Psoas muscle (tissue), 7 donors: ENCODE measurements at regions not wholly inside any gene's neighbourhood (a gene's known extent, or its start where the extent isn't known, plus 50 kb on each side); places are given as distances from the start of the nearest gene placed in this dataset.

Source experiments
- ATAC-seq, 4 donors: fragments of 200-7000 bp; cut with Tn5 transposase; one replicate each; pipeline ENCODE4 v1.9.1; 2020; ENCODE audit warnings: moderate library complexity in 3 of 4, mild to moderate bottlenecking in 2 of 4
- DNase-seq, 2 donors: peaks; one replicate each; pipeline ENCODE4 v3.0.0-alpha.2; 2020
- H3K27ac ChIP-seq: fragments of 200-600 bp; one replicate; pipeline ENCODE4 v1.8.0; 2022
- H3K27me3 ChIP-seq, 3 donors: fragments of 200-600 bp in 1 of 3; one replicate each; pipeline versions ENCODE4 v1.6.1 to v1.8.0; 2013 to 2022; ENCODE audit warnings: low read length in 2 of 3, mild to moderate bottlenecking in 2 of 3, moderate library complexity in 1 of 3; ENCODE audit not compliant: insufficient read depth in 3 of 3
- H3K36me3 ChIP-seq, 2 donors: fragments of 200-600 bp in 1 of 2; one replicate each; pipeline versions ENCODE4 v1.6.1 to v1.8.0; 2013 to 2022; ENCODE audit warnings: low read depth in 1 of 2, mild to moderate bottlenecking in 1 of 2, moderate library complexity in 1 of 2; ENCODE audit not compliant: insufficient read depth in 1 of 2
- H3K4me1 ChIP-seq: fragments of 200-600 bp; one replicate; pipeline ENCODE4 v1.8.0; 2022
- H3K4me3 ChIP-seq: fragments of 200-600 bp; one replicate; pipeline ENCODE4 v1.8.0; 2022; ENCODE audit warnings: mild to moderate bottlenecking
- H3K9me3 ChIP-seq: fragments of 200-600 bp; one replicate; pipeline ENCODE4 v1.8.0; 2022
- WGBS, 3 donors: extraction: QIAGEN DNeasy Blood & Tissue Kit; methylation state at CpG; one replicate each; pipeline versions ENCODE4 v1.1.6 to v1.1.7; 2013; 5-methylcytosine and 5-hydroxymethylcytosine counted together
- intact Hi-C, 2 donors: fragments of 100-400 bp; cut with DNase I; formaldehyde crosslinking; loops; one replicate each; pipeline versions ENCODE4 v1.11.0 to v1.14.2; 2022
- TF ChIP-seq, protein P1 (sequence below): fragments of 200-600 bp; IDR thresholded peaks from one replicate; pipeline ENCODE4 v1.8.0; 2022; ENCODE audit warnings: antibody characterized with exemption
- donor health status: healthy with polysubstance abuse.
- donor health status: DM: no; HTN: no; CAD: no; lungs with moderate emphysema.
- donor health status: Bipolar disorder and iron deficiency.
- donor health status: healthy.
- donor health status: DM: yes; HTN: yes; CAD: no.
- donor health status: DM: no; HTN: no; CAD: no.
- donor health status: DM: yes; HTN: yes; CAD: no.

DNA sequence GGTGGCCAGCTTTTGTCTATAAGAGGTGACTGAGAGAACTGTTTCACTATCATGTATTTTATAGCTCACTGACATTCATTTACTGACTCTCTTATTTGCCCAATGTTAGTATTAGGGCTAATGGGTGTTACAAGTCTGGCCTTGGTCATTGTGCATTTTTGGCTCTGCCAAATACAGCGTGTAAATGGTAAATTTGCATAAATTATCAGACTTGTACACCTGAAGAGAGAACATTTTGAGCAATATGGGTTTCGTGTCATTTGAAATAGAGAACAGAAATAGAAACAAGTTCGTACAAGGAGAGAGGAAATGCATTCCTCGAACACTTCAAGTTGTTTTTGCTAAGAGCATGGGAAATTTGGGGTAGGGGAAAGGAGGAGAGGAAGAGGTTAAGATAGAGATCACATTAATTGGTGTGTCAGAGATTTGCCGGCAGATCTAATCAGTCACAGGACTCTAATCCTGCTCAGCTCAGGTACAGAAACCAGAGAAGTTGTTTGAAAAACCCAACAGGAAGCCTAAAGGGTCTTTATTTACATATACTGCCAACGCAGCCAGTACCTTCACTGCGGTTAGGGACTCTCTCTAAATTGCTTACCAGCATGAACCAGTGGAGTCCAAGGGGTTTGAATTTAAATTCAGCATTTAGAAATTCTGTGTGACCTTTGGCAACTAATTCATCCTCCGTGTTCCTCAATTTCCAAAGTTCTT lies 261.5 kb downstream of the GPATCH2 start:
- no peaks in the 10 kb centered on the region for H3K4me1 ChIP-seq
- TF ChIP-seq, protein P1, sequence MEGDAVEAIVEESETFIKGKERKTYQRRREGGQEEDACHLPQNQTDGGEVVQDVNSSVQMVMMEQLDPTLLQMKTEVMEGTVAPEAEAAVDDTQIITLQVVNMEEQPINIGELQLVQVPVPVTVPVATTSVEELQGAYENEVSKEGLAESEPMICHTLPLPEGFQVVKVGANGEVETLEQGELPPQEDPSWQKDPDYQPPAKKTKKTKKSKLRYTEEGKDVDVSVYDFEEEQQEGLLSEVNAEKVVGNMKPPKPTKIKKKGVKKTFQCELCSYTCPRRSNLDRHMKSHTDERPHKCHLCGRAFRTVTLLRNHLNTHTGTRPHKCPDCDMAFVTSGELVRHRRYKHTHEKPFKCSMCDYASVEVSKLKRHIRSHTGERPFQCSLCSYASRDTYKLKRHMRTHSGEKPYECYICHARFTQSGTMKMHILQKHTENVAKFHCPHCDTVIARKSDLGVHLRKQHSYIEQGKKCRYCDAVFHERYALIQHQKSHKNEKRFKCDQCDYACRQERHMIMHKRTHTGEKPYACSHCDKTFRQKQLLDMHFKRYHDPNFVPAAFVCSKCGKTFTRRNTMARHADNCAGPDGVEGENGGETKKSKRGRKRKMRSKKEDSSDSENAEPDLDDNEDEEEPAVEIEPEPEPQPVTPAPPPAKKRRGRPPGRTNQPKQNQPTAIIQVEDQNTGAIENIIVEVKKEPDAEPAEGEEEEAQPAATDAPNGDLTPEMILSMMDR, result no peak
- 22 to 35% (median 34%) methylated on average over 8 of the region's 8 CpGs for WGBS, 3 donors
- no peaks in the 10 kb centered on the region for H3K36me3 ChIP-seq
- no peaks in the 10 kb centered on the region for H3K9me3 ChIP-seq
- H3K4me3 ChIP-seq, result no peak overlapping the region
- DNase-seq (no peak), ATAC-seq (no peak)
- H3K27ac ChIP-seq, result no peak overlapping the region
- intact Hi-C loops, result no loop called here
- H3K27me3 ChIP-seq, result peaks cover 0 to 3% (median 0%) of the 10 kb centered on the region in 3 donors

DNA sequence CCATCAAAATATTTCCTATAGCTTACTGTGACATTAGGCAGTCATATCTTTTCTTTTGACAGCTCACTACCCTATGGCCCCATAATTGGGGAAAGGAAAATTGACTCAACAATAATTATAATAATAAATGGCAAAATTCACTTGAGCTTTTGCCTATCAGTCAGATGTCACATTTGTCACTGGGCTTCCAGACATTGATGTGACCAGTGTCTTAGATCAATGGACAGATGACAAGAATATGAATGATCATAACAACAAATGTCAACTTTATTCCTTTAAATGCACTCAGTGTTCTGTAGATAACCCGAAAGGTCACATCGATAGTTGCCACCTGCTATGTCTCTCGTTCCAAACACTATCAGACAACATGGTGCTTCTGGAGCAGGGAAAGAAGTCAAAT lies 266.7 kb downstream of the GPATCH2 start:
- TF ChIP-seq, protein P1, result no peak
- DNase-seq, result no peak
- 75 to 85% (median 77%) methylated on average over 3 of the region's 3 CpGs for WGBS, 3 donors
- no peak for ATAC-seq
- Histone ChIP-seq H3K36me3 (no peaks in the 10 kb centered on the region), H3K4me1 (no peaks in the 10 kb centered on the region), H3K27ac (no peak overlapping the region), H3K27me3 (peaks cover 0 to 4% (median 0%) of the 10 kb centered on the region in 3 donors), H3K4me3 (no peak overlapping the region), H3K9me3 (no peaks in the 10 kb centered on the region)
- intact Hi-C loops, result no loop called here

DNA sequence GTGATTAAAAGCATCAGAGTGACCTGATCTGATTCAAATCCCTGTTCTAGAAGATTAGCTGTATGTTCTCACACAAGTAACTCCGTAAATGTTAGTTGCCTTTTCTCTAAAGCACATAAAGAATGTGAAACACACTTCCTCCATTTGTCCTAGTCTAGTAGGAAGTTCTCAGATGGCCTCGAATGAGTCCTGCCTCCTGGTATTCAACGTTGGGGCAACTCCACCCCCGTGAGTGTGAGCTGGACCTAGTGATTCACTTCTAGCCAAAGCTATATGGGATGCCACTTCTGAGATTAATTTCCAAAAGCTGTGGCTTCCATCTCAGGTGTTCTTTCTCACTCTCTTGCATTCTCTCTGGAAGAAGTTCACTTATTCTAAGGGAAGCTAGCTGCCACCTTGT lies 267.6 kb downstream of the GPATCH2 start:
- TF ChIP-seq, protein P1, result no peak
- no peak overlapping the region for H3K4me3 ChIP-seq
- intact Hi-C loops, result no loop called here

DNA sequence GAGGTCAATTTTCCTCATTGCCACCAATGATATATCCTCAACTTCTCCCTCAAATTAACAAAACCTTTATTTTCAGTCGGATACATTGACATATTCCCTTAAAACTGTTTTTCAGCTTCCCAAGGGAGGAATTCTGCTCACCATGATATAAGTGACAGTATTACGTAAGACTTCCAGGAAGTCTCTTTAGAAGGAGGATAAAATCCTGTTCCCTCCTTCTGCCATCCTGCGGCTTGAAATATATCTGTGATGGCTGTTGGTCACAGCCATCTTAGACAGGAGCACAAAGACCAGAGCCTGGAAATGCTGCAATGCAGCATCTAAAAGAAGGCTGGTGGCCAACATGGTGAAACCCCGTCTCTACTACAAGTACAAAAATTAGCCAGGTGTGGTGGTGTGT lies 270.4 kb downstream of the GPATCH2 start:
- Histone ChIP-seq H3K36me3 (no peaks in the 10 kb centered on the region), H3K4me3 (no peak overlapping the region), H3K27me3 (peaks cover 0 to 4% (median 0%) of the 10 kb centered on the region in 3 donors), H3K4me1 (no peaks in the 10 kb centered on the region), H3K9me3 (no peaks in the 10 kb centered on the region), H3K27ac (no peak overlapping the region)
- intact Hi-C loops, result no loop called here
- WGBS, 3 donors, result 82 to 90% (median 84%) methylated on average over 4 of the region's 4 CpGs
- ATAC-seq (no peak), DNase-seq (no peak)
- TF ChIP-seq, protein P1, result no peak

More for the DNA sequence above, 267.6 kb downstream of the GPATCH2 start:
- H3K4me1 ChIP-seq, result no peaks in the 10 kb centered on the region
- H3K9me3 ChIP-seq, result no peaks in the 10 kb centered on the region
- DNase-seq (no peak), ATAC-seq (no peak)
- peaks cover 0 to 4% (median 0%) of the 10 kb centered on the region in 3 donors for H3K27me3 ChIP-seq
- no peak overlapping the region for H3K27ac ChIP-seq
- WGBS, 3 donors, result 46 to 60% (median 52%) methylated on average over 4 of the region's 4 CpGs
- no peaks in the 10 kb centered on the region for H3K36me3 ChIP-seq

DNA sequence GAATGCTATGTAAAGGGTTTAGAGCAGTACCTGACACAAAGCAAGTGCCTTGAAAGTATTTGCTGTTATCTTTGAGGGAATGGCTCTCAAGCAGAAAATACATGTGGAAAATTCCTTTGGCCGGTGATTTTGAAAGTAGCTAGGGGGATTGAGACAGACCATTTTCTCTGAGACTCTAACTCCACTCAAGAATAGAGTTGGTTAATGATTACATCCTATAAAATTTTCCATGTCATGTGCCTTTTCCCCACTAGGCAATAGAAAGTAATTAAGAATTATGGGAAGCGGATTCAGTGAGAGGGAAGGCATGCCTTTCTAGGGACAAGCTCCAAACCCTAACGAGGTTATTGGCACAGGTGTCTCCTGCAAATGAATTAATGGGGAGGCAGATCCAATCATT lies 276.0 kb downstream of the GPATCH2 start:
- TF ChIP-seq, protein P1, result no peak
- WGBS, 3 donors, result 67 to 76% (median 68%) methylated on average over 3 of the region's 3 CpGs
- Histone ChIP-seq H3K27ac (no peak overlapping the region), H3K9me3 (no peaks in the 10 kb centered on the region), H3K4me1 (no peaks in the 10 kb centered on the region), H3K4me3 (no peak overlapping the region), H3K27me3 (no peaks in the 10 kb centered on the region), H3K36me3 (no peaks in the 10 kb centered on the region)
- no peak for ATAC-seq
- intact Hi-C loops, result no loop called here
- no peak for DNase-seq
